ENCODE measurements at regions not wholly inside any gene's neighbourhood (a gene's known extent, or its start where the extent isn't known, plus 50 kb on each side); places are given as distances from the start of the nearest gene placed in this dataset.

GRCh38 chr9:106339882-106340281, 523.1 kb upstream of the ZNF462 start:
- H4K20me1 ChIP-seq (ENCODE audit: insufficient read depth, low read length): no peaks in the 10 kb centered on the region
- H3K9me3 ChIP-seq (ENCODE audit: low read length): no peaks in the 10 kb centered on the region
- H3K4me2 ChIP-seq (ENCODE audit: low read length): no peak overlapping the region
- intact Hi-C loops (cut with micrococcal nuclease; ENCODE audit: unreplicated experiment): no loop called here
- no TSS peak for BruUV-seq (replicated peaks)
- H3K27ac ChIP-seq (ENCODE audit: low read depth, low read length, poor library complexity, severe bottlenecking): no peak overlapping the region
- TF ChIP-seq EZH2phosphoT487 (IDR thresholded peaks at IDR 0.05; ENCODE audit: borderline replicate concordance, low read depth, low read length): no peak
- H3K4me1 ChIP-seq (ENCODE audit: insufficient read depth, low read length, poor library complexity, severe bottlenecking): no peaks in the 10 kb centered on the region
- POLR2A ChIA-PET: interaction anchor here (0.8 kb wide), 1 partner anchor 9 kb away, joined by 4 read pairs; no protein-coding TSS in a partner anchor
- no peak overlapping the region for H2AFZ ChIP-seq (ENCODE audit: low read length)
- no peak for DNase-seq (ENCODE audit: low spot score)
- CTCF ChIA-PET (ENCODE audit: unreplicated experiment): no interaction called here
- no peaks in the 10 kb centered on the region for H3K36me3 ChIP-seq (ENCODE audit: insufficient read depth, low read length)
- no peaks in the 10 kb centered on the region for H3K9me2 ChIP-seq (ENCODE audit: insufficient read depth, low read length)
- no peak overlapping the region for H3K4me3 ChIP-seq (ENCODE audit: low read depth, low read length, poor library complexity, severe bottlenecking)
- no peaks in the 10 kb centered on the region for H3K79me2 ChIP-seq (ENCODE audit: insufficient read depth, low read depth, low read length)

GRCh38 chr9:106350777-106351176, 512.2 kb upstream of the ZNF462 start:
- no peaks in the 10 kb centered on the region for H3K9me2 ChIP-seq (ENCODE audit: insufficient read depth, low read length)
- no peak overlapping the region for H2AFZ ChIP-seq (ENCODE audit: low read length)
- CTCF ChIA-PET (ENCODE audit: unreplicated experiment): no interaction called here
- H3K27ac ChIP-seq (ENCODE audit: low read depth, low read length, poor library complexity, severe bottlenecking): no peak overlapping the region
- no peak for TF ChIP-seq EZH2phosphoT487 (IDR thresholded peaks at IDR 0.05; ENCODE audit: borderline replicate concordance, low read depth, low read length)
- TF ChIP-seq CTCF (conservative IDR thresholded peaks at IDR 0.05; ENCODE audit: low read length): no peak
- no peaks in the 10 kb centered on the region for H3K9me3 ChIP-seq (ENCODE audit: low read length)
- no peak for DNase-seq (ENCODE audit: low spot score)
- no peaks in the 10 kb centered on the region for H3K36me3 ChIP-seq (ENCODE audit: insufficient read depth, low read length)
- no peaks in the 10 kb centered on the region for H3K4me1 ChIP-seq (ENCODE audit: insufficient read depth, low read length, poor library complexity, severe bottlenecking)
- intact Hi-C loops (cut with micrococcal nuclease; ENCODE audit: unreplicated experiment): no loop called here
- H3K79me2 ChIP-seq (ENCODE audit: insufficient read depth, low read depth, low read length): no peaks in the 10 kb centered on the region
- no peaks in the 10 kb centered on the region for H4K20me1 ChIP-seq (ENCODE audit: insufficient read depth, low read length)
- POLR2A ChIA-PET: no interaction called here
- no peak overlapping the region for H3K4me3 ChIP-seq (ENCODE audit: low read depth, low read length, poor library complexity, severe bottlenecking)
- H3K4me2 ChIP-seq (ENCODE audit: low read length): no peak overlapping the region
- BruUV-seq (replicated peaks): no TSS peak

- DNase-seq (ENCODE audit: low spot score): no peak
- CTCF ChIA-PET (ENCODE audit: unreplicated experiment): no interaction called here
- POLR2A ChIA-PET: no interaction called here
- no TSS peak for BruUV-seq (replicated peaks)
- no peaks in the 10 kb centered on the region for H3K9me2 ChIP-seq (ENCODE audit: insufficient read depth, low read length)
- no peaks in the 10 kb centered on the region for H3K4me1 ChIP-seq (ENCODE audit: insufficient read depth, low read length, poor library complexity, severe bottlenecking)
- H2AFZ ChIP-seq (ENCODE audit: low read length): no peak overlapping the region
- no peaks in the 10 kb centered on the region for H3K79me2 ChIP-seq (ENCODE audit: insufficient read depth, low read depth, low read length)
- H4K20me1 ChIP-seq (ENCODE audit: insufficient read depth, low read length): no peaks in the 10 kb centered on the region
- intact Hi-C loops (cut with micrococcal nuclease; ENCODE audit: unreplicated experiment): no loop called here
- TF ChIP-seq EZH2phosphoT487 (IDR thresholded peaks at IDR 0.05; ENCODE audit: borderline replicate concordance, low read depth, low read length): no peak
- TF ChIP-seq CTCF (conservative IDR thresholded peaks at IDR 0.05; ENCODE audit: low read length): no peak
- no peak overlapping the region for H3K4me2 ChIP-seq (ENCODE audit: low read length)
- H3K27ac ChIP-seq (ENCODE audit: low read depth, low read length, poor library complexity, severe bottlenecking): no peak overlapping the region
- no peaks in the 10 kb centered on the region for H3K9me3 ChIP-seq (ENCODE audit: low read length)
- H3K4me3 ChIP-seq (ENCODE audit: low read depth, low read length, poor library complexity, severe bottlenecking): no peak overlapping the region
- H3K36me3 ChIP-seq (ENCODE audit: insufficient read depth, low read length): no peaks in the 10 kb centered on the region
Observed at GRCh38 chr9:106356924-106357323, 506.0 kb upstream of the ZNF462 start.
